22Rv1 (cell line): ENCODE measurements at regions not wholly inside any gene's neighbourhood (a gene's known extent, or its start where the extent isn't known, plus 50 kb on each side); places are given as distances from the start of the nearest gene placed in this dataset.

Experiments used
- H3K27ac ChIP-seq: fragments of 450-650 bp; 2 replicates; pipeline ENCODE4 v1.5.1; 2017
- CTCF ChIP-seq: fragments of 450-650 bp; IDR thresholded peaks from 2 replicates; pipeline ENCODE4 v1.5.1; 2017; ENCODE audit warnings: mild to moderate bottlenecking
- ZFX ChIP-seq: fragments of 450-650 bp; IDR thresholded peaks from 2 replicates; pipeline ENCODE4 v1.6.1; 2017; ENCODE audit warnings: antibody characterized with exemption, borderline replicate concordance

DNA sequence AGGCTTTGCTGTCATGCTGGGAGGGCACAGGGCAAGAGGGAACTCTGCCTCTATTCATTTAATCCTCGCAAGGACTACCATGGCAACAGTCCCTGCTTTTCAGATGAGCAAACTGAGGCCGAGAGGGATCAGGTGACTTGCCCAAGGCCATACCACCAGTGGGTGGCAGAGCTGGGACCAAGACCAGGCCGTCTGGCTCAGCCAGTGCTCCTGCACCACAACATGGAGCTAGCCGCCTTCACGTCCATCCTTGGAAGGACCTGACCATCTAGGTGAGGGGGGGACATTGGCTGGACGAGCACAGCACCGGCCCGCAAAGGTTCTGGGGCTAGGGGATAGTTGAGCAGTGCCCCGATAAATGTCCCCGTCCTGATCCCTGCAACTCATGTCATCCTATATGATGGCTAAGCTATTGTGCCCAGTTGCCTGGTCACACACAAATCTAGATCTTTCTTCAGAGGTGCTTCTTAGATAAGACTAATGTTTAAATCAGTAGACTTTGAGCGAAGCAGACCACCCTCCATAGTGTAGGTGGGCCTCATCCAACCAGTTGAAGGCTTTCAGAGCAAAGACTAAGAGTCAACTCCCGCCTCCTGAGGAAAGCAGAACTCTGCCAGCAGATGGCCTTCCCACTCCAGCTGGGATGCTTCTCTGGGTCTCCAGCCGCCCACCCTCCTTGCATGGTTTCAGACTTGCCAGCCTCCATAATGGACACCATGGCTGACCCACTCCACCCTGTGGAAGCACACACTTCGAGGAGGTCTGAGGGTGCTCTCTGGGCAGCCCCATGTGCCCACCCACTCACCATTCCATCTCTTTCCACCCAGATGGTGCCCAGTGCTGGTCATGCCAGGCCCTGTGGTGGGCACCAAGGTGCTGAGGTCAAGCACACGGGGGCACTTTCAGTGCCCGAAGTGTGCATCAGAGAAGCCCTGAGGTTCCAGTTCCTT is 214.8 kb upstream of the RAB6C start:
- H3K27ac ChIP-seq, result no peak overlapping the region
- no peak for TF ChIP-seq CTCF
- TF ChIP-seq ZFX, result no peak

- no peak overlapping the region for H3K27ac ChIP-seq
- TF ChIP-seq CTCF (no peak), ZFX (no peak)
These were observed 214.2 kb upstream of the RAB6C start for GRCh38 chr2:129765326-129765677.

GRCh38 chr2:129765678-129766351 is 213.7 kb upstream of the RAB6C start:
- no peak for TF ChIP-seq CTCF
- no peak for TF ChIP-seq ZFX
- H3K27ac ChIP-seq, result no peak overlapping the region

- TF ChIP-seq ZFX, result no peak
- no peak for TF ChIP-seq CTCF
- no peak overlapping the region for H3K27ac ChIP-seq
These were observed 213.0 kb upstream of the RAB6C start for GRCh38 chr2:129766374-129766993.

DNA sequence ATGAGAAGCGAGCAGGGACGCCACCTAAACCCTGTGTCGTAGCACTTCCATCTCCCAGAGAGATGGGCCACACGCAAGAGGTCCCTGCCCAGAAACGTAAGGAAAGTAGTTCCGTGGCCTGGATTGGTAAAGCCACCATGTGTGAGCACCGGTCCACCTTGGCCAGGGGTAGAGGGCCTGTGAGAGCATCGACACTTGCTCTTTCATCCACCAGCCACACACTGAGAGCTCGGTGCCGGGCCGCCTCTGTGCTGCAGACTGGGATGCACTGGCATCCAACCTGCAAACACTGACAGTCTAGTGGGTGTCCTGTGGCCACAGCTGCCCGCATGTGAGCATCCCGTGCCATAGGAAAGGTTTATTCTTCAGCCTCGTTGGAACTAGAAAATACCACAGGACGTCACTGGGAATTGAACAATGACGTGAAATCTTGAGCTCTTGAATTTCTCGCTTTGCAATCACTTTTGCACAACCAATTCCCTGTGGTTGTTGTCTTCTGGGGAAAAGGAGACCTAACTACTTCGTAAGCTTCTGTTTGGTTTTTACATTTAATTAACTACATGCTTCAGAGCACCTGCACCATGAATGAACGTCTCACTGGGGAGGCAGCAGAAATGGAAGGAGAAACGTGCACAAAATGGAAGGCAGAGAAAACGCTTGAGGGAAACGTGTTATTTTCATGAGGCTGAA is 212.0 kb upstream of the RAB6C start:
- TF ChIP-seq ZFX (no peak), CTCF (no peak)
- H3K27ac ChIP-seq, result no peak overlapping the region

GRCh38 chr2:129768036-129768386 is 211.5 kb upstream of the RAB6C start:
- no peak for TF ChIP-seq CTCF
- no peak for TF ChIP-seq ZFX
- no peak overlapping the region for H3K27ac ChIP-seq
